HFF-Myc (cell line): ENCODE measurements at regions not wholly inside any gene's neighbourhood (a gene's known extent, or its start where the extent isn't known, plus 50 kb on each side); places are given as distances from the start of the nearest gene placed in this dataset.
"Not testable (repeated sequence)": the region's sequence is repeated elsewhere in the genome, so short reads cannot be mapped to it uniquely, and the experiment has no call there.

Experiments used
- DNase-seq: peaks from one replicate; pipeline ENCODE4 v3.0.0-alpha.2; 2011; ENCODE audit warnings: low read depth; ENCODE audit errors: extremely low read depth
- H3K4me3 ChIP-seq: replicated peaks from 2 replicates; pipeline ENCODE4 v1.5.1; 2011; ENCODE audit warnings: low read depth, mild to moderate bottlenecking, control low read depth, low read length
- CTCF ChIP-seq: IDR thresholded peaks from 2 replicates; pipeline ENCODE4 v1.5.1; 2012; ENCODE audit warnings: mild to moderate bottlenecking, low read depth, low read length, control low read depth; ENCODE audit errors: missing control alignments

- not testable (repeated sequence) for DNase-seq, H3K4me3 ChIP-seq
Measured at GRCh38 chr7:153766926-153767325, 285.3 kb upstream of the DPP6 start.

- no peak for DNase-seq
- H3K4me3 ChIP-seq: no peak overlapping the region
- TF ChIP-seq CTCF: no peak
Measured at GRCh38 chr7:153772966-153773365, 279.2 kb upstream of the DPP6 start.

GRCh38 chr7:153776940-153777339, 275.3 kb upstream of the DPP6 start:
- not testable (repeated sequence) for H3K4me3 ChIP-seq, DNase-seq

- H3K4me3 ChIP-seq, DNase-seq: not testable (repeated sequence)
Measured at GRCh38 chr7:153797363-153797762, 254.8 kb upstream of the DPP6 start.

- no peak overlapping the region for H3K4me3 ChIP-seq
- DNase-seq: no peak
- TF ChIP-seq CTCF: no peak
Measured at GRCh38 chr7:153808117-153808516, 244.1 kb upstream of the DPP6 start.

- H3K4me3 ChIP-seq: no peak overlapping the region
- no peak for DNase-seq
- no peak for TF ChIP-seq CTCF
Measured at GRCh38 chr7:153829525-153829924, 222.7 kb upstream of the DPP6 start.

GRCh38 chr7:153832160-153832559, 220.0 kb upstream of the DPP6 start:
- TF ChIP-seq CTCF: no peak
- no peak for DNase-seq
- no peak overlapping the region for H3K4me3 ChIP-seq

GRCh38 chr7:153835103-153835502, 217.1 kb upstream of the DPP6 start:
- H3K4me3 ChIP-seq: no peak overlapping the region
- TF ChIP-seq CTCF: no peak
- DNase-seq: no peak
